GM18517 (cell line): ENCODE measurements at regions not wholly inside any gene's neighbourhood (a gene's known extent, or its start where the extent isn't known, plus 50 kb on each side); places are given as distances from the start of the nearest gene placed in this dataset.
"Not testable (repeated sequence)": the region's sequence is repeated elsewhere in the genome, so short reads cannot be mapped to it uniquely, and the experiment has no call there.

ENCODE experiments used
- ATAC-seq: cut with Tn5 transposase; IDR thresholded peaks from one replicate; pipeline ENCODE4 v1.9.1; 2021; ENCODE audit warnings: mild to moderate bottlenecking, moderate library complexity; ENCODE audit not compliant: unreplicated experiment

GRCh38 chrX:117843749-117844148, 272.9 kb downstream of the KLHL13 start:
- ATAC-seq: no peak

GRCh38 chrX:117840645-117841044, 276.0 kb downstream of the KLHL13 start:
- no peak for ATAC-seq

GRCh38 chrX:117839544-117839943, 277.1 kb downstream of the KLHL13 start:
- ATAC-seq: no peak

GRCh38 chrX:117838581-117839331, 277.9 kb downstream of the KLHL13 start:
- ATAC-seq: no peak

GRCh38 chrX:117835034-117835433, 281.6 kb downstream of the KLHL13 start:
- no peak for ATAC-seq

- ATAC-seq: no peak
Measured at GRCh38 chrX:117834076-117834475, 282.5 kb downstream of the KLHL13 start.

- not testable (repeated sequence) for ATAC-seq
Measured at GRCh38 chrX:117821472-117821871, 295.1 kb downstream of the KLHL13 start.

GRCh38 chrX:117808426-117808825, 308.2 kb downstream of the KLHL13 start:
- no peak for ATAC-seq

GRCh38 chrX:117803463-117803862, 313.1 kb downstream of the KLHL13 start:
- no peak for ATAC-seq

- no peak for ATAC-seq
Measured at GRCh38 chrX:117788339-117788738, 328.3 kb downstream of the KLHL13 start.

- no peak for ATAC-seq
Measured at GRCh38 chrX:117771384-117771783, 345.2 kb downstream of the KLHL13 start.

- ATAC-seq: no peak
Measured at GRCh38 chrX:117768861-117769604, 347.6 kb downstream of the KLHL13 start.

- ATAC-seq: no peak
Measured at GRCh38 chrX:117765211-117765610, 351.4 kb downstream of the KLHL13 start.

GRCh38 chrX:117752745-117753144, 363.9 kb downstream of the KLHL13 start:
- ATAC-seq: peak; percentile 78

- ATAC-seq: no peak
Measured at GRCh38 chrX:117751155-117751554, 365.5 kb downstream of the KLHL13 start.

- no peak for ATAC-seq
Measured at GRCh38 chrX:117744958-117745357, 371.7 kb downstream of the KLHL13 start.

GRCh38 chrX:117743469-117744251, 372.9 kb downstream of the KLHL13 start:
- ATAC-seq: no peak

GRCh38 chrX:117713411-117713810, 403.2 kb downstream of the KLHL13 start:
- no peak for ATAC-seq

GRCh38 chrX:117711782-117712181, 404.8 kb downstream of the KLHL13 start:
- ATAC-seq: no peak

- no peak for ATAC-seq
Measured at GRCh38 chrX:117707948-117708743, 408.5 kb downstream of the KLHL13 start.

GRCh38 chrX:117701050-117701449, 415.6 kb downstream of the KLHL13 start:
- no peak for ATAC-seq
